Body of pancreas (tissue), 4 donors: ENCODE measurements at regions not wholly inside any gene's neighbourhood (a gene's known extent, or its start where the extent isn't known, plus 50 kb on each side); places are given as distances from the start of the nearest gene placed in this dataset.
A peak's percentile ranks its signal among the peaks of the same experiment; 100 is the strongest.

Experiments used
- ATAC-seq: fragments of 150-250 bp; one replicate; pipeline ENCODE4 v1.9.1; 2016
- DNase-seq, 4 donors: peaks; one replicate each; pipeline ENCODE4 v3.0.0-alpha.2; 2019
- H3K27ac ChIP-seq, 4 donors: fragments of 200-600 bp; sonication (generic); 1 replicate in 3 of 4; 2 replicates in 1 of 4; pipeline versions ENCODE4 v1.5.1 to v1.6.1; 2016 to 2019; ENCODE audit warnings: mild to moderate bottlenecking in 1 of 4, mixed read lengths in 1 of 4, moderate library complexity in 1 of 4
- H3K27me3 ChIP-seq, 2 donors: fragments of 200-600 bp; sonication (generic); one replicate each; pipeline ENCODE4 v1.6.0; 2016; ENCODE audit warnings: mild to moderate bottlenecking in 1 of 2
- H3K36me3 ChIP-seq, 2 donors: fragments of 200-600 bp; sonication (generic); replicated peaks in 1 of 2; 2 replicates each; pipeline ENCODE4 v1.5.1; 2016; ENCODE audit warnings: low read depth in 2 of 2; ENCODE audit not compliant: insufficient read depth in 1 of 2
- H3K4me1 ChIP-seq: fragments of 200-600 bp; sonication (generic); one replicate; pipeline ENCODE4 v1.6.0; 2016
- H3K4me3 ChIP-seq, 2 donors: fragments of 200-600 bp; sonication (generic); 1 replicate in 1 of 2; 2 replicates in 1 of 2; pipeline ENCODE4 v1.5.1; 2016 to 2019
- H3K9me3 ChIP-seq, 3 donors: fragments of 200-600 bp; sonication (generic); 1 replicate in 2 of 3; 2 replicates in 1 of 3; pipeline ENCODE4 v1.5.1; 2016
- POLR2A ChIP-seq, 3 donors: fragments of 450-650 bp; IDR thresholded peaks; one replicate each; pipeline ENCODE4 v1.6.1; 2016; ENCODE audit warnings: antibody characterized with exemption in 3 of 3, mild to moderate bottlenecking in 2 of 3
- WGBS, 2 donors: methylation state at CpG; one replicate each; pipeline ENCODE4 v1.1.5; 2017; 5-methylcytosine and 5-hydroxymethylcytosine counted together
- intact Hi-C: fragments of 100-400 bp; cut with DNase I; formaldehyde crosslinking; loops from one replicate; pipeline ENCODE4 v1.15.1; 2023
- TF ChIP-seq, protein P1 (sequence below), 7 experiments: fragments of 450-650 bp in 4 of 7; fragments of 200-600 bp in 3 of 7; sonication (generic) in 3 of 7; IDR thresholded peaks; one replicate each; pipeline ENCODE4 v1.5.1; 2016 to 2019; ENCODE audit warnings: antibody characterized with exemption in 7 of 7

DNA sequence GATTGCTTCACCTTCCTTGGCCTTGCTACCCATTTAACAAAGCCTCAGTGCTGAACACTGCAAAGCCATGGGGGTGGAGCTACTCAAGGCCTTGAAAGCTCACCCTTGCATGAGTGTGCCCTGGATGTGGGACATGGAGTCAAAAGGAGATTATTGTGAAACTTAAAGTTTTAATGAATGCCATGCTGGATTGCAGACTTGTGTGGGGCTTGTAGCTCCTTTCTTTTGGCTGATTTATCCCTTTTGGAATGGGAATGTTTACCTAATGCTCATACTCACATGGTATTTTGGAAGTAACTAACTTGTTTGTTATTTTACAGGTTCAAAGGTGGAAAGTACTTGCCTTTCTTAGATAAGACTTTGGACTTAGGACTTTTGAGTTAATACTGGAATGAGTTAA is 538.5 kb upstream of the NECTIN3 start:
- TF ChIP-seq, protein P1, sequence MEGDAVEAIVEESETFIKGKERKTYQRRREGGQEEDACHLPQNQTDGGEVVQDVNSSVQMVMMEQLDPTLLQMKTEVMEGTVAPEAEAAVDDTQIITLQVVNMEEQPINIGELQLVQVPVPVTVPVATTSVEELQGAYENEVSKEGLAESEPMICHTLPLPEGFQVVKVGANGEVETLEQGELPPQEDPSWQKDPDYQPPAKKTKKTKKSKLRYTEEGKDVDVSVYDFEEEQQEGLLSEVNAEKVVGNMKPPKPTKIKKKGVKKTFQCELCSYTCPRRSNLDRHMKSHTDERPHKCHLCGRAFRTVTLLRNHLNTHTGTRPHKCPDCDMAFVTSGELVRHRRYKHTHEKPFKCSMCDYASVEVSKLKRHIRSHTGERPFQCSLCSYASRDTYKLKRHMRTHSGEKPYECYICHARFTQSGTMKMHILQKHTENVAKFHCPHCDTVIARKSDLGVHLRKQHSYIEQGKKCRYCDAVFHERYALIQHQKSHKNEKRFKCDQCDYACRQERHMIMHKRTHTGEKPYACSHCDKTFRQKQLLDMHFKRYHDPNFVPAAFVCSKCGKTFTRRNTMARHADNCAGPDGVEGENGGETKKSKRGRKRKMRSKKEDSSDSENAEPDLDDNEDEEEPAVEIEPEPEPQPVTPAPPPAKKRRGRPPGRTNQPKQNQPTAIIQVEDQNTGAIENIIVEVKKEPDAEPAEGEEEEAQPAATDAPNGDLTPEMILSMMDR (IDR thresholded peaks at IDR 0.05), result no peak
- TF ChIP-seq POLR2A (IDR thresholded peaks at IDR 0.05), result no peak

DNA sequence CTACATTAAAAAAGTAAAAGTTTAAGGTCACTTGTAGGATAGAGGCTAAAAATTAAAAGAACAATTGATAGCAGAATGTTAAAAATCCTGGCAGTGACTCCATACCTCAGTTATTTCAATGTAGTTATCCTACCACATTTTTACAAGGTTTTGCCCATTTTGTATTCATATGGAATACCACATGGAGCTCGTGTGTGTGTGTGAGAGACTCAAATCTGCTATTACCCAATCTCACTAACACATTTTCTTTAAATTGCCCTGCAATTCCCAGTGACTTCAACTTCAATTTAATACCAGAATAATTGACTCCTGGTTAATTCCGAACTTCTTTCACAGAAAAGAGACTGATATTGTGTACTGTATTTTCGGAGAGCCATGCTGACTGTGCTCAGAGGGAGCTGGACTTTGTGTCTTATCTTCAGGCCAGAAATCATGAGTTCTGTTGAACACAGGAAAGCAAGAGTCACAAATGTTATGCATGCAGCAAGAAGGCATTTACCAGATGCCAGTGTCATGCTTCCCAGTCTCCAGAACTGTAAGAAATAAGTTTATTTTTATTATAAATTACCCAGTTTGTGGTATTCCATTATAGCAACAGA is 529.0 kb upstream of the NECTIN3 start:
- no peak for ATAC-seq
- Histone ChIP-seq H3K4me3 (no peak overlapping the region), H3K4me1 (no peaks in the 10 kb centered on the region), H3K27me3 (no peaks in the 10 kb centered on the region), H3K9me3 (no peaks in the 10 kb centered on the region), H3K27ac (no peak overlapping the region), H3K36me3 (no peaks in the 10 kb centered on the region)
- no peak for DNase-seq
- TF ChIP-seq POLR2A (IDR thresholded peaks at IDR 0.05), result no peak
- TF ChIP-seq, protein P1 (IDR thresholded peaks at IDR 0.05), result no peak
- 38 to 61% methylated on average over 3 of the region's 3 CpGs for WGBS, 2 donors
- intact Hi-C loops, result no loop called here

More for the DNA sequence above, 538.5 kb upstream of the NECTIN3 start:
- Histone ChIP-seq H3K4me1 (peaks cover 8% of the 10 kb centered on the region), H3K9me3 (no peaks in the 10 kb centered on the region), H3K36me3 (no peaks in the 10 kb centered on the region), H3K27ac (no peak overlapping the region), H3K4me3 (no peak overlapping the region), H3K27me3 (no peaks in the 10 kb centered on the region)
- intact Hi-C loops, result no loop called here
- DNase-seq (peak; percentile 21 to 52 (median 40)), ATAC-seq (peak; percentile 45)

DNA sequence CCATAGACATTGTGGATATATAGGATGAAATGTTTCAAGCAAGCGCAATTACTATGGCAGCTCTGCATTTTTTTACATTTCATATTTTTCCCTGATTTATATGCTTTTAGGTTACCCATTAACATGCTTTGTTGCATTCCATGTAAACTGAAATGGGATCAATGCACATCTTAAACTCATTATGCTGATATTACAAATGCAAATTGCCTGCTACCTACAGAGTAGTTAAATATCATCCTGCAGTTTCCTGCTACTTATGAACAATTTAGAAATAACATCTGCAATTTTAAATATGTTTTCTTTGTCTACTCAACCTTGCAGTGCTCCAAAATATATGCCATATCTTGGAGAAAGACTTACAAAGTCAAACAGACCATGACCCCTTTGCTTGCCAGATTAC is 526.9 kb upstream of the NECTIN3 start:
- H3K36me3 ChIP-seq, result no peaks in the 10 kb centered on the region
- 91 to 92% methylated on average over 1 of the region's 1 CpG for WGBS, 2 donors
- no peaks in the 10 kb centered on the region for H3K27me3 ChIP-seq
- H3K4me1 ChIP-seq, result no peaks in the 10 kb centered on the region
- no peak overlapping the region for H3K27ac ChIP-seq
- no peak overlapping the region for H3K4me3 ChIP-seq
- DNase-seq, result no peak
- no peak for TF ChIP-seq POLR2A (IDR thresholded peaks at IDR 0.05)
- TF ChIP-seq, protein P1 (IDR thresholded peaks at IDR 0.05), result no peak
- intact Hi-C loops, result no loop called here
- ATAC-seq, result no peak
- H3K9me3 ChIP-seq, result no peaks in the 10 kb centered on the region

DNA sequence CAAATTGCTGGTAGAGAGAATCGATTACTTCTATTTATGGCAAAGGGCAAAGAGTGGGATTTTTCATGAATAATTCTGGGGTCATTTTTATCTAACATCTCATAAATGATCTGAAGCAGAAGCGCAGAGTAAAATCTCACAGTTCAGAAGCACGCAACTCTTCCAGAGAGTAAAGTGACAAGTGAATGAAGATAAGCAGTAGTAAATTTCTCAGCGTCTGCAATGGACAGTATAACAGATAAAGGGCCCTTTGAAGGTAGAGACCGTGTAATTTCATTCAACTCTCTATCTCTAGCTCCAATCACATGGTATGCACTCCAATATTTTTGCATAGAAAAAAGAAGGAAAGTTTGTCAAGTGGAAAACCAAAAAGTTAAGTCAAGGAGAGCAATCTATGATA is 521.1 kb upstream of the NECTIN3 start:
- Histone ChIP-seq H3K4me3 (no peak overlapping the region), H3K27me3 (no peaks in the 10 kb centered on the region), H3K9me3 (no peaks in the 10 kb centered on the region), H3K36me3 (no peaks in the 10 kb centered on the region), H3K27ac (no peak overlapping the region), H3K4me1 (peaks cover 4% of the 10 kb centered on the region)
- DNase-seq (no peak), ATAC-seq (no peak)
- WGBS, 2 donors, result 63 to 74% methylated on average over 5 of the region's 5 CpGs
- TF ChIP-seq, protein P1 (IDR thresholded peaks at IDR 0.05), result no peak
- TF ChIP-seq POLR2A (IDR thresholded peaks at IDR 0.05), result no peak
- intact Hi-C loops, result no loop called here

DNA sequence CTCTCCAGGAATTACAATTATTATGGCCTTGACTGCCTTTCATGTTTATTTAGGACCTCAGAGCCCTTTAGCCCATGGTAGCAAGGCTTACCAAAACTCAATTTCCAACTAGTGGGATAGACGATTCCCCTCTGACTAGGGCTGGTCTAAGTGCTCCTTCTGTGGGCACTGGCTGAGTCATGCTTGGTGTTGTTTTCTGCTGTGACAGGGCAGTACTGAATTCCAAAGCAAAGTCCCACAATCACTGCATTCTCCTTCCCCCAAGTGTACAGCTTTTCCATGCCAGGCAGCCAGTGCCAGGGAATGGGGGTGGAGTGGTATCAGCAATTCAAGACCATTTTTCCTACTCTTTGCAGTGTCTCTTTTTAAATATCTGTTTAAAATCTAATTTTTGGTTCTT is 509.0 kb upstream of the NECTIN3 start:
- DNase-seq (no peak), ATAC-seq (no peak)
- TF ChIP-seq POLR2A (IDR thresholded peaks at IDR 0.05), result no peak
- TF ChIP-seq, protein P1 (IDR thresholded peaks at IDR 0.05), result no peak
- intact Hi-C loops, result no loop called here
- H3K4me1 ChIP-seq, result no peaks in the 10 kb centered on the region
- H3K27me3 ChIP-seq, result no peaks in the 10 kb centered on the region
- WGBS, 2 donors, result 81 to 83% methylated on average over 1 of the region's 1 CpG
- H3K4me3 ChIP-seq, result no peak overlapping the region
- H3K9me3 ChIP-seq, result no peaks in the 10 kb centered on the region
- no peak overlapping the region for H3K27ac ChIP-seq
- no peaks in the 10 kb centered on the region for H3K36me3 ChIP-seq
